MG63 (cell line): ENCODE measurements at regions not wholly inside any gene's neighbourhood (a gene's known extent, or its start where the extent isn't known, plus 50 kb on each side); places are given as distances from the start of the nearest gene placed in this dataset.

Source experiments
- DNase-seq: peaks from one replicate; pipeline ENCODE4 v3.0.0-alpha.2; 2020
- H3K27me3 ChIP-seq: fragments of 250-450 bp; sonication (Bioruptor Pico); 2 replicates; pipeline ENCODE4 v1.5.1; 2020; ENCODE audit warnings: mild to moderate bottlenecking, moderate library complexity
- H3K36me3 ChIP-seq: fragments of 250-450 bp; sonication (Bioruptor Pico); 2 replicates; pipeline ENCODE4 v1.5.1; 2020; ENCODE audit warnings: mild to moderate bottlenecking, moderate library complexity
- H3K4me3 ChIP-seq: fragments of 250-450 bp; sonication (Bioruptor Pico); 2 replicates; pipeline ENCODE4 v1.5.1; 2020; ENCODE audit warnings: mild to moderate bottlenecking, moderate library complexity
- H3K9me3 ChIP-seq: fragments of 250-450 bp; sonication (Bioruptor Pico); 2 replicates; pipeline ENCODE4 v1.5.1; 2020; ENCODE audit warnings: mild to moderate bottlenecking, moderate library complexity

DNA sequence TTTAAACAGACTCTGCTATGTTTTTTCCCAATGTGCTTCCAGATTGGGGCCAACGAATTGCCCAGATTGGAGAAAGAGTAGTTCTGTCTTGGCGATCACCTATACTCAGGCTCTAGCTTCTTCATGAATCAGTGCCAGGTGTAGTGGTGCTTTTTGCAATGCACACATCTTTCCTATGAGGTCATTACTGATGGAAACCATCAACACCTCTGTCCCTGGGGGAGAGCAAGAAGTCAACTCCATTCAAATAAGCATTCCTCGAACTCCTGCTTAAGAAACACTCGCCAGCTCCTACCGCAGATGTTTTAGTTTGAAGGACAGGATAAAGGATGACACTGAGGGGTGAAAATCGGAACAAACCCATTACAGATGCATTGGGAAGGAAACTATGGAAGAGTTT, 156.5 kb upstream of the DKK2 start:
- DNase-seq, result no peak
- no peaks in the 10 kb centered on the region for H3K9me3 ChIP-seq
- no peaks in the 10 kb centered on the region for H3K36me3 ChIP-seq
- H3K27me3 ChIP-seq, result no peaks in the 10 kb centered on the region
- no peak overlapping the region for H3K4me3 ChIP-seq

DNA sequence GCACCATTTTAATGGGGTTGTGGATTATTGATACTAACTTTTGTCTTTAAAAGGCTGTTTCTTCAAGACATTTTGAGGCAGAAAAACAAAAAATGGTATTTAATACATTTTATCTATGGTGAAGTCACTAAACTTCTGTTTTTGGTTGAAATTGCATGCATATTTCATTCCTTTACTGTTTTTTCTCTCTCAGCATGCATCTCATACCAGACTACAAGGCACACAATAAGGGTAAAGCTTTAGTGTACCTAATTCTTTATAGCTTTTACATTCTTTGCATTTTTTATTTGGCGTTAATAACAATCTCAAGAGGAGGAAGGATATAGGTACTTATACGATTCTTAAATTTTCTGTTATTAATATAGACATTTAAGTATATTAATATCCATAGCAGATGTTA, 151.0 kb upstream of the DKK2 start:
- Histone ChIP-seq H3K27me3 (no peaks in the 10 kb centered on the region), H3K4me3 (no peak overlapping the region), H3K9me3 (no peaks in the 10 kb centered on the region), H3K36me3 (no peaks in the 10 kb centered on the region)
- DNase-seq, result no peak

DNA sequence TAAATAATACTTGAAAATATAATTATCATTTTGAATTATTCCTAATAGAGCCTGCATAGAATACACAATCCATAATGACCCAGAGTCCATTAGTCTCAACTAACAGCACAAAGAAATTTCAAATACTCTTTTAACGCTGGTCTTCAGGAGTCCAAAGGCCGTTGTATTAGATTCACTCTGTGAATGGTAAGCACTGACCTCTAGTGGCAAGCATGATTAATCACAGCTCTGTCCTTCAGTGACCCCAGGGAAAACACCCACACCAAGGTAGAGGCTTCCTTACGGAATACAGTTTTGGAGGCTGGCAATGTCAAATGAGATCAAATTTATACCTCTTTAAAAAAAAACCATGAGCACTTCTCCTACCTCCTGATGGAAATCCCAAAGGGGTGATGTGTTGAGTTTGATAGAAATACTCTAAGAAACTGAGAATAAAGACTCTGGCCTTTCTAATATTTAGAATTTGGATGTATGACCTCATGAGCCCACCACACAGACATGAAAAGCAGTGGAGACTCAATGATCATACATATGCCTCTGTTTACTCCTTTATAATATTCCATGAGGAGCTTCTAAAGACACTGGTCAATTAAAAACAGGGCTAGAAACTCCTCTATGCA, 147.2 kb upstream of the DKK2 start:
- DNase-seq, result no peak
- no peaks in the 10 kb centered on the region for H3K36me3 ChIP-seq
- no peaks in the 10 kb centered on the region for H3K27me3 ChIP-seq
- no peaks in the 10 kb centered on the region for H3K9me3 ChIP-seq
- H3K4me3 ChIP-seq, result no peak overlapping the region

DNA sequence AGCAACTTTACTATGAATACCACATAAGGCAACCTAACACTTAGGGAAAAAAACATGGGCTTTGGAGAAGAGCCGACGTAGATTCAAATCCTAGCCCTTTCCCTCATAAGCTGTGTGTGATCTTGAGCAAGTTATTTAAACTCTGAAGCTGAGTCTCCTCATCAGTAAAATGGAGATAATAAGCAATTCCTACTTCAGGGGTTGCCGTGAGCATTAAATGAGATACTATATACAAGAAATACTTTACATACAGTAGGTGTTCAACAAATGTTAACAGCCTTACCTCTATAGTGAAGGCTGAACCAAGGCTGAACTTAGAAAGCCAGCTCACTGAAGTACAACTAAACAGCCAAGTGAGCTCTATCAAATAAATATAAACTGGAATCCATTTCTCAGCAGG, 146.2 kb upstream of the DKK2 start:
- Histone ChIP-seq H3K36me3 (no peaks in the 10 kb centered on the region), H3K4me3 (no peak overlapping the region), H3K9me3 (no peaks in the 10 kb centered on the region), H3K27me3 (no peaks in the 10 kb centered on the region)
- DNase-seq, result no peak

DNA sequence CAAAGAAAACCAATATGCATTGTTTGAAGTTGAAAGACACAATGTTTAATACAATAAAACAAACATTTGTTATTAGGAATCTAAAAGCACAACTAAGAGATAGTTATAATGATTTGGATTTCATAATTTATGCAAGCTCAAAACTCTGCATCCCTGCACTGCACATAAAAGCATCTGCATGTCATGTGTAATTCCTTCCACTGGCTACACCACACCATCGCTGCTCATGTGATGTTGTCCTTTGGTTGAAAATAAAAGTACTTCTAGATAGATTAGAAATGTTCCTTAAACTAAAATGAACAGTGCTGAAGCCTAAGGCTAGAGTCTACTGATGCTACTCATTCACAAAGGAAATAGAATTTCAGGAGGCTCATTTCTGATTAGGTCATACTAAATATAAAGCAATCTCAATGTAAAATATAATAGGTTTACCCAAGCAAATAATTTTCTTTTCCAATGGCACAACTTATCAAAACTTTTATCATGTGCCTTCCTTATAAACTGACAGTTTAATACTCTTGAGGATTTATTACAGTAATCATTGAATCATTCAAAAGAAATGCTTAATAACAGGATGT, 130.8 kb upstream of the DKK2 start:
- Histone ChIP-seq H3K9me3 (no peaks in the 10 kb centered on the region), H3K27me3 (no peaks in the 10 kb centered on the region), H3K4me3 (no peak overlapping the region), H3K36me3 (no peaks in the 10 kb centered on the region)
- no peak for DNase-seq

DNA sequence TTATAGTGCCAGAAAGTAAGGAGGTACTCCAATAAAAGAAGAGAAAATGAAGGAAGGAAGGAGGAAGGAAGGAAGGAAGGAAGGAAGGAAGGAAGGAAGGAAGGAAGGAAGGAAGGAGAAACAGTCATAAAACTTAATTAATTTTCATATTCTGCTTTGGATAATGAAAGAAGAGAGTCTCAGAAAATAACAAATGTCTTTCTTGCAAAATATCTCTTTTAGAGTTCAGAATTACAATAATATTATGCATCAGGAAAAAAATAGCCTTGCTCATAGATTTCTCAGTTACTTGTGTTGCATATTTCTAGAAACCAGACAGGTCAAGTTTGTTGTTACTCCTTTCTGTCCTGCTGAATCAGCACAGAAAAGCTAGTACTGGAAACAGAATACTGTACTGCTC, 130.1 kb upstream of the DKK2 start:
- Histone ChIP-seq H3K27me3 (no peaks in the 10 kb centered on the region), H3K36me3 (no peaks in the 10 kb centered on the region), H3K4me3 (no peak overlapping the region), H3K9me3 (no peaks in the 10 kb centered on the region)
- no peak for DNase-seq

DNA sequence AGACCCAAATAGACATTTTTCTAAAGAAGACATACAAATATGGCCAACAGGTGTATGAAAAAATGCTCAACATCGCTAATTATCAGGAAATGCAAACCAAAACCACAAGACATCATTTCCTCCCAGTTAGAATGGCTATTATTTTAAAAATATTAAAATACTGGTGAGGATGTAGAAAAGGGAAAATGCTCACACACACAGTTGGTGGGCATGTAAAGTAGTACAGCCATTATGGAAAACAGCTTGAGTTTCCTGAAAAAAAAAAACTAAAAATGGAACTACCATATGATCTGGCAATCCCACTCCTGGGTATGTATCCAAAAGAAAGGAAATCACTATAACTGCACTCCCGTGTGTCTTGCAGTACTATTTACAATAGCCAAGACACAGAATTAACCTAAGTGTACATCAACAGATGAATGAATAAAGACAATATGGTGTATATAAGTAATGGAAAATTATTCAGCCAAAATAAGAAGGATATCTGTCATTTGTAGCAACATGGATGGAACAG, 128.9 kb upstream of the DKK2 start:
- no peak overlapping the region for H3K4me3 ChIP-seq
- no peaks in the 10 kb centered on the region for H3K27me3 ChIP-seq

DNA sequence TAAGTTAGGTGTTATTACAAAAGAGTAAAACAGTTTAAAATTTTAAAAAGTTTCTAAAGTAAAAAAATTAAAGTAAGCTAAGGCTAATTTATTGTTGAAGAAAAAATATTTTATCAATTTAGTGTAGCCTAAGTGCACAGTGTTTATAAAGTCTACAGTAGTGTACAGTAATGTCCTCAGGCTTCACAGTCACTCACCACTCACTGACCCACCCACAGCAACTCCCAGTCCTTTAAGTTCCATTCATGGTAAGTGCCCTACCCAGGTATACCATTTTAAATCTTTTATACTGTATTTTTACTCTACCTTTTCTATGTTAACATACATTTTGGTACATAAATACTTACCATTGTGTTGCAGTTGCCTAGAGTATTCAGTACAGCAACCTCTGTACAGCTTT, 120.3 kb upstream of the DKK2 start:
- H3K36me3 ChIP-seq, result no peaks in the 10 kb centered on the region
- no peak for DNase-seq
- H3K4me3 ChIP-seq, result no peak overlapping the region
- no peaks in the 10 kb centered on the region for H3K9me3 ChIP-seq
- H3K27me3 ChIP-seq, result no peaks in the 10 kb centered on the region

More for the DNA sequence above, 128.9 kb upstream of the DKK2 start:
- Histone ChIP-seq H3K9me3 (no peaks in the 10 kb centered on the region), H3K36me3 (no peaks in the 10 kb centered on the region)
- no peak for DNase-seq

DNA sequence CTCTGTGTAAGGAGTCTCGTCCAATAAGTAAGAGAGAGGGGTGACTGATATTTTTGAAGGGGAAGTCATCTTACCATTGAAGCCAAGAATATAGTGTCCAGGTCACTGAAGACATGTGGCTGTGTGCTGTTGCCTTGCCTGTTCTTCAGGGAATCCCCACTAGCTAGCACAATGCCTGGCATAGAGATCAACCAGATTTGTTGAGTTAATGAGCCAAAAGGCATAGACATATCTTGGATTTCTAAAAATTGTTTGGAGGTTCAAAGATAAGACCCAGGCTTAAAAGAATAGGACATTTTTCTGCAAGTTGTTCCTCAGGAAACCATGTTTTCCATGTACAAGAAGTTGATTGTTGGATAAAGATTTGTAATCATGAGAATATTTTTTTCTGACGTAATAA, 119.3 kb upstream of the DKK2 start:
- DNase-seq, result no peak
- H3K4me3 ChIP-seq, result no peak overlapping the region
- H3K9me3 ChIP-seq, result no peaks in the 10 kb centered on the region
- H3K27me3 ChIP-seq, result no peaks in the 10 kb centered on the region
- no peaks in the 10 kb centered on the region for H3K36me3 ChIP-seq

DNA sequence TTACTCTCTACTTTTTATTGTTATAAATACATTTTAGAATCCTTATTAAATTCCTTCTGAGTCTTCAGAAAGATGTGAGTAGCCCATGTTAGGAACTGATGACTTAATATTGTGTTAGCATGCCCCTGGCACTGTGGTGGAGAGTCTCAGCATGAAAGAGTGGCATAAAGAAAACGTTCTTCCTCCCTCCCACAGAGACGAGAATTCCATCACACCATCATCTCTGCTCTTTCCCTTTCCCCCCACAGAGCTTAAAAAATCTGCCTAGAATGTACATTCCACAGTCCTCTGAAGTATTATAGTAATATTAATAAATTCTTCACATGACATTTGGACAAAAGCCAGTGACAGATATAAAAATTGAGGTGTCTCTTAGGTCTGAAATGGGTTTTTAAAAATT, 117.8 kb upstream of the DKK2 start:
- no peak for DNase-seq
- no peaks in the 10 kb centered on the region for H3K36me3 ChIP-seq
- H3K9me3 ChIP-seq, result no peaks in the 10 kb centered on the region
- no peak overlapping the region for H3K4me3 ChIP-seq
- no peaks in the 10 kb centered on the region for H3K27me3 ChIP-seq

DNA sequence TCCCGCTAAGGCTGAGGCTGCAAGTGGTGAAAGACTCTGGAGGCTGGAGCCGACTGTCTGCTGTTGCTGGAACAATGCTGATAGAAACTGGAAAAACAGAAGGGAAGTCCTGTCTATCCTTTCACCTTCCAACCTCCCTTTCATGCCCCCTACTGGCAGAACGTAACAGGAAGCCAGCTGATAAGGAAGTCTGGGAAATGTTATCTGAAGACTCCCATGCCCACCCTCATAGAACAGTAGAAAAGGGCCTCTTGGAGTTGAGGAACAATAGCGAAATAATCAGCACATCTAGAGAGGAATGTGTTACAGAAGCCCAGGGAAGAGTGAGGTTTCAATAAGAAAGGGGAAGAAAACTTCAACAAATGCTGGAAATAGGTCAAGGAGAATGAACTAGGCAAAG, 117.1 kb upstream of the DKK2 start:
- H3K27me3 ChIP-seq, result no peaks in the 10 kb centered on the region
- H3K9me3 ChIP-seq, result no peaks in the 10 kb centered on the region
- no peak for DNase-seq
- no peak overlapping the region for H3K4me3 ChIP-seq
- H3K36me3 ChIP-seq, result no peaks in the 10 kb centered on the region

DNA sequence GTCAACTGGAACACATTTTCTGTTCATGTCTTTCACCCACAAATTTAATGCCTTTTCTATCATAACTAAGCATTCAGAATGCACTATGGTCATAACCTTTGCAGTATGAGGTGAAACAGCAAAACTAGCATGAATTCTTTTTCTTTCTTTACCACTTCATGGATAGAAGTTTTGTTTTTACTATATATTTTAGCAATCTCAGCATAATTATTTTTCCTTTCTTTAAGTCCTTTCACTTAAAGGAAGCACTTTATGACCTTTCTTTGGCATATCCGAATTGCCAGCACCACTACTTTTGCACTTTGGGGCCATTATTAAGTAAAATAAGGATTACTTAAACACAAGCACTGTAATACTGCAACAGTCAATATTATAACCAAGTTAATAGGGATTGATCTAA, 115.1 kb upstream of the DKK2 start:
- H3K27me3 ChIP-seq, result no peaks in the 10 kb centered on the region
- H3K36me3 ChIP-seq, result no peaks in the 10 kb centered on the region
- no peak for DNase-seq
- no peak overlapping the region for H3K4me3 ChIP-seq
- no peaks in the 10 kb centered on the region for H3K9me3 ChIP-seq

DNA sequence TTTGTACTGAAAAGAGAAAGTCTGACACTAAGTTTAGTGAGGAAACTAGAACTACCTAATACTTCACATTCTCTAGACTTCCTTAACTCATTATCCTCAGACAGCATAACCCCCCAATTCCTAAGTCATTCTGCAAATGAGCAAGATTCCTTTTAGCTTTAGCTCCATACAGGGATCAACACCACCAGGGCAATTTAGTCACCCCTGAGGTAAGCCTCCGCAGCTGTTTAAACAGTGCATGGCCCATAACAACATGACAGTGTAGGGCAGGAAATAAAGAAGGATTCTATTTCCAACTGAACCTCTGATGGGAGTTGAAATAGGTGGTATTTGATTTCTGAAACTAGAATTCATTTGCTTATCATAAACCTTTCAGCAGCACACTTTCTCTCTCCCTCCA, 112.8 kb upstream of the DKK2 start:
- Histone ChIP-seq H3K4me3 (no peak overlapping the region), H3K36me3 (no peaks in the 10 kb centered on the region), H3K27me3 (no peaks in the 10 kb centered on the region), H3K9me3 (no peaks in the 10 kb centered on the region)
- DNase-seq, result no peak

DNA sequence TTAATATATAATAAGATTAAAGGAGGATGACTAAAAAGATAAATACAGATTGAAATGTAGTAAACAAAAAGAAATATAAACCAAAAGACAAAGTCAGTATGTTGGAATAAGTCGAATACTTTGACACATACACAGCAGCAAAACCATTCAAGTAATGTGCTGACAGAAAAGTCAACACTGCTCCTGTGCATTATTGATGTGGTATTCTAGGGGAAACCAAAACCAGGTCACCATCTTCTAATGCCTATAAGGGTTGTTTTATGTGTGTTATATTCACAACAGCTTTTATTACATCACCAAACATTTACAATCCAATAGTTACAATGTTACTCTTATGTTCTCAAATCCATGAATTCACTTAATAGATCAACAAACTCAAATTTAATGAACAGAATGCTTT, 111.8 kb upstream of the DKK2 start:
- Histone ChIP-seq H3K4me3 (no peak overlapping the region), H3K27me3 (no peaks in the 10 kb centered on the region), H3K36me3 (no peaks in the 10 kb centered on the region), H3K9me3 (no peaks in the 10 kb centered on the region)
- DNase-seq, result no peak

DNA sequence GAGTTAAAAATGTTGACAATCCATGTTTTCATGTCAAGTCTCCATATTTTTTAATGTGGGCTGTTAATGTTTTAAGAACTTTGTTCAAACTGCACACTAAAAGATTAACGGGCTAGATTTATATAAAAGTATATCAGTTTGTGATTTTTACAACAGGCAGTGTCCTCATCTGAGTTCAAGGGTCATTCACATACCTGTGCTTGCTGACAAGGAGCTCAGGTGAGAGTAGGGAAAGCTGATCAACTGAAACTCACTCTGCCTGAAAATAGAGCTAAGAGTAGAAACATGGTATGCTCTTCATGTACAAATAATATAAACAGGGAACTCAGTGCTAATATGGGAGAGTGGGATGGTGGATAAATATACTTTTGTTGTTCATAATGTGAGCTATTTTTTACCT, 102.3 kb upstream of the DKK2 start:
- no peak for DNase-seq
- H3K4me3 ChIP-seq, result no peak overlapping the region
- H3K36me3 ChIP-seq, result no peaks in the 10 kb centered on the region
- no peaks in the 10 kb centered on the region for H3K9me3 ChIP-seq
- H3K27me3 ChIP-seq, result no peaks in the 10 kb centered on the region

DNA sequence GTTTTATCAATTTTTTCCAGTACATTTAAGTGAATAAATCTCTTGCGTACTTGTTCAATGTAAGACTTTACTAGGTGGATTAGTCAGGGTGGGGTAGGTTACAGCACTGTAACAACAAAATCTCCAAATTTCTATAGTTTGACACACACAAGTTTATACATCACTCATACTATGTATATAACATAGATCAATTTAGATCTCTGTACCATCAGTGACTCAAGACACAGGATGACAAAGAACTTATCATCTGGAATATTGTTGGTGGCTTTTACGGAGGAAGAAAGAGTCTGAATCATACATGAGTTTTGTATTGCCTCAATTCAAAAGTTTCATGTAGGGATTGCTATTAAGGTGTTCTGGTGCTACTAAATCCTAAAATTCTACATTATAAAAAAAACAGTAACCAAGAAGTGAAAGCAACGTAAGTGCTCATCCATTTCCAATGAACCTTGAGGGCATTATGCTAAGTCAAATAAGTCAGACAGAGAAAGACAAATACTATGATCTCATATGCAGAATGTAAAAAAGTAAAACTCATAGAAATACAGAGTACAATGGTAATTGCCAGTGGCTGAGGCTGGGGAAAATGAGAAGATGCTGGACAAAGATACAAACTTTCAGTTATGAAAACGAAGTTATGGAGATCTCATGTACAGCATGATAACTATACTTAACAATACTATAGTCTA, 98.0 kb upstream of the DKK2 start:
- DNase-seq, result no peak
- Histone ChIP-seq H3K9me3 (no peaks in the 10 kb centered on the region), H3K27me3 (no peaks in the 10 kb centered on the region)

DNA sequence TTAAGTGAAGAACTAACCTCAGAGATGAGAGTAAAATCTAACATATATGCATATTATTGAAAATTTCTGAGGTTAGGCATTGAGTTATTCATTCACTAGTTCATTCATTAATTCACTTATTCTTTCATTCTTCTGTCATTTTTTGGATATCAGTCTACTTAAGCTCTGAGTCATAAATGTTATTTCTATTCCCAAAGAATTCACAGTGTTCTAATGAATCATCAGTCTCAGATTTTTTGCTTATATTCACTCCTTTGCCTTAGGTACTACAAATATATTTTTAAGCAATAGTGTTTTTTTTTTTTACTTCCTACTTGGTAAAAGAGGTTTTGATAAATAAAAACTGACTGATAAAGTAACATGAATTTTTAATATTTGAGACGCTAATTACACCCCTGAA, 95.2 kb upstream of the DKK2 start:
- H3K36me3 ChIP-seq, result no peaks in the 10 kb centered on the region
- H3K4me3 ChIP-seq, result no peak overlapping the region
- no peaks in the 10 kb centered on the region for H3K27me3 ChIP-seq
- no peaks in the 10 kb centered on the region for H3K9me3 ChIP-seq
- no peak for DNase-seq

More for the DNA sequence above, 98.0 kb upstream of the DKK2 start:
- Histone ChIP-seq H3K4me3 (no peak overlapping the region), H3K36me3 (no peaks in the 10 kb centered on the region)

DNA sequence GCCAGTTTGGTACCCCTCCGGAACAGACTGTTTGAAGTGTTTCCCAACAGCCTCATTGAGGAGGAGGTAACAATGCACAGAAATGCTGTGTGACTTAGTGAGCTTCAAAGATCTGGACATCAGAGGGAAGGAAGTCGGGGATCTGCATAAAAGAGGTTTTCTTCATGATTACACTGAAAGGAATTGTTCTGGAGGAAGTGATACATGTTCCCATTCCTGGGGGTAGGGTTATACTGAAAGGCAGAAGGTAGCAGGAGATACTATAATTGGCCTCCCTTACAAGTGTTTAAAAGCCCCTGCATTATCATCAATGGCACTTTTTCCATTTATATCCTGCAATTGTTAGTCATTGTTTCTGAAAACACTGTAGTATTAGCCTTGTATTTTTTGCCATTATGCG, 94.0 kb upstream of the DKK2 start:
- no peak for DNase-seq
- no peaks in the 10 kb centered on the region for H3K36me3 ChIP-seq
- no peak overlapping the region for H3K4me3 ChIP-seq
- H3K27me3 ChIP-seq, result no peaks in the 10 kb centered on the region
- no peaks in the 10 kb centered on the region for H3K9me3 ChIP-seq
